Hepatocyte (in vitro differentiated cells): ENCODE measurements at regions not wholly inside any gene's neighbourhood (a gene's known extent, or its start where the extent isn't known, plus 50 kb on each side); places are given as distances from the start of the nearest gene placed in this dataset.

Experiments
- EZH2 ChIP-seq: fragments of 200-600 bp; sonication (generic); IDR thresholded peaks from 2 replicates; pipeline ENCODE4 v1.6.1; 2016; ENCODE audit warnings: antibody characterized with exemption, mild to moderate bottlenecking, borderline replicate concordance
- TF ChIP-seq, protein P1 (sequence below): fragments of 200-600 bp; sonication (generic); IDR thresholded peaks from 2 replicates; pipeline ENCODE4 v1.5.1; 2016; ENCODE audit warnings: antibody characterized with exemption, mild to moderate bottlenecking; ENCODE audit not compliant: poor library complexity

- TF ChIP-seq, protein P1, sequence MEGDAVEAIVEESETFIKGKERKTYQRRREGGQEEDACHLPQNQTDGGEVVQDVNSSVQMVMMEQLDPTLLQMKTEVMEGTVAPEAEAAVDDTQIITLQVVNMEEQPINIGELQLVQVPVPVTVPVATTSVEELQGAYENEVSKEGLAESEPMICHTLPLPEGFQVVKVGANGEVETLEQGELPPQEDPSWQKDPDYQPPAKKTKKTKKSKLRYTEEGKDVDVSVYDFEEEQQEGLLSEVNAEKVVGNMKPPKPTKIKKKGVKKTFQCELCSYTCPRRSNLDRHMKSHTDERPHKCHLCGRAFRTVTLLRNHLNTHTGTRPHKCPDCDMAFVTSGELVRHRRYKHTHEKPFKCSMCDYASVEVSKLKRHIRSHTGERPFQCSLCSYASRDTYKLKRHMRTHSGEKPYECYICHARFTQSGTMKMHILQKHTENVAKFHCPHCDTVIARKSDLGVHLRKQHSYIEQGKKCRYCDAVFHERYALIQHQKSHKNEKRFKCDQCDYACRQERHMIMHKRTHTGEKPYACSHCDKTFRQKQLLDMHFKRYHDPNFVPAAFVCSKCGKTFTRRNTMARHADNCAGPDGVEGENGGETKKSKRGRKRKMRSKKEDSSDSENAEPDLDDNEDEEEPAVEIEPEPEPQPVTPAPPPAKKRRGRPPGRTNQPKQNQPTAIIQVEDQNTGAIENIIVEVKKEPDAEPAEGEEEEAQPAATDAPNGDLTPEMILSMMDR = no peak
- no peak for TF ChIP-seq EZH2
These were observed 579.5 kb downstream of the MBD2 start for GRCh38 chr18:53644799-53645471.
